ENCODE measurements at regions not wholly inside any gene's neighbourhood (a gene's known extent, or its start where the extent isn't known, plus 50 kb on each side); places are given as distances from the start of the nearest gene placed in this dataset.

DNA sequence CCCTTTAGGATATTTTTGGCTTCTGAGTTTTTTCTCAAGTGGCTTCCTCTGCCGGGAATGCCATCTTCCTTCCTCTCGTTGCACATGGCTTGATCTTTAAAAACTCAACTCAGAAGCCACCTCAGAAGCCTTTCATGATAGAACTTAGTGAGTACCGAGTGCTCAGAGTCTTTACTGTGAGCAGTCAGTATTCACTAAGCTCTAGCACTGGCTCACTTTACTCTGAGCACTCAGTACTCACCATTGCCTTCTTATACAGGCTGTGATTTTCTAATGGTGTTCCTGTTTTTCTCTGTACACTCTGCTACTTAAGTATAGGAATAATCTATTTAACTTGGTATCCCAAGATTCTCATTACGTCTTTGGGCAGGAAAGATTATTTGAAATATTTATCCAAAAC, 116.2 kb downstream of the PFDN4 start:
- Histone ChIP-seq H3K79me2 (ENCODE audit: insufficient read depth, low read length) (no peaks in the 10 kb centered on the region), H2AFZ (ENCODE audit: low read length) (no peak overlapping the region), H3K27ac (ENCODE audit: extremely low read length, insufficient read depth, low read length) (no peak overlapping the region), H3K4me2 (ENCODE audit: low read depth, low read length) (no peak overlapping the region), H3K27me3 (ENCODE audit: control insufficient read depth in 1 of 2, insufficient read depth in 2 of 2, low read length in 2 of 2) (no peaks in the 10 kb centered on the region), H3K36me3 (replicated peaks in 1 of 2; ENCODE audit: control insufficient read depth in 1 of 2, insufficient read depth in 2 of 2, low read length in 2 of 2) (no peaks in the 10 kb centered on the region), H4K20me1 (ENCODE audit: insufficient read depth, low read length) (no peaks in the 10 kb centered on the region), H3K4me1 (ENCODE audit: insufficient read depth, low read length) (no peaks in the 10 kb centered on the region), H3K4me3 (replicated peaks in 1 of 3; ENCODE audit: insufficient read depth in 1 of 3, low read depth in 2 of 3, low read length in 3 of 3) (no peak overlapping the region), H3K9ac (ENCODE audit: insufficient read depth, low read depth, low read length) (no peak overlapping the region), H3K9me3 (ENCODE audit: low read length) (no peaks in the 10 kb centered on the region)
- CTCF ChIA-PET (ENCODE audit: low intra/inter-chr PET ratio, low total read pairs): no interaction called here
- 0% methylated on average over 4 of the region's 4 CpGs for WGBS (ENCODE audit: low lambda C conversion rate)
- BruUV-seq (replicated peaks): no TSS peak
- intact Hi-C loops (cut with micrococcal nuclease; ENCODE audit: unreplicated experiment) (no loop called here), in situ Hi-C loops (cut with HindIII; ENCODE audit: extremely low pct_ligation_motif_present, low pct_unique_long_range_greater_than_20kb) (no loop called here)
- FAIRE-seq (no peak), ATAC-seq (no peak), DNase-seq (ENCODE audit: low spot score) (no peak)
- POLR2A ChIA-PET: no interaction called here
- TF ChIP-seq ZNF629 (CRISPR knock-in tag; conservative IDR thresholded peaks at IDR 0.05) (no peak), SMC3 (IDR thresholded peaks at IDR 0.05; ENCODE audit: low read length) (no peak), MATR3 (CRISPR knock-in tag; IDR thresholded peaks at IDR 0.05) (no peak), DPF2 (CRISPR knock-in tag; IDR thresholded peaks at IDR 0.05; ENCODE audit: borderline replicate concordance, low read depth) (no peak), ZNF468 (CRISPR knock-in tag; IDR thresholded peaks at IDR 0.05) (no peak), IRX3 (CRISPR knock-in tag; IDR thresholded peaks at IDR 0.05; ENCODE audit: borderline replicate concordance, low read depth) (no peak), NFKB2 (CRISPR knock-in tag; IDR thresholded peaks at IDR 0.05; ENCODE audit: borderline replicate concordance) (no peak), POLR2G (IDR thresholded peaks at IDR 0.05; ENCODE audit: low read depth, low read length) (no peak), ZNF709 (CRISPR knock-in tag; IDR thresholded peaks at IDR 0.05) (no peak), ZNF678 (CRISPR knock-in tag; IDR thresholded peaks at IDR 0.05) (no peak), ZSCAN30 (CRISPR knock-in tag; IDR thresholded peaks at IDR 0.05) (no peak)
- TF ChIP-seq, protein P1, sequence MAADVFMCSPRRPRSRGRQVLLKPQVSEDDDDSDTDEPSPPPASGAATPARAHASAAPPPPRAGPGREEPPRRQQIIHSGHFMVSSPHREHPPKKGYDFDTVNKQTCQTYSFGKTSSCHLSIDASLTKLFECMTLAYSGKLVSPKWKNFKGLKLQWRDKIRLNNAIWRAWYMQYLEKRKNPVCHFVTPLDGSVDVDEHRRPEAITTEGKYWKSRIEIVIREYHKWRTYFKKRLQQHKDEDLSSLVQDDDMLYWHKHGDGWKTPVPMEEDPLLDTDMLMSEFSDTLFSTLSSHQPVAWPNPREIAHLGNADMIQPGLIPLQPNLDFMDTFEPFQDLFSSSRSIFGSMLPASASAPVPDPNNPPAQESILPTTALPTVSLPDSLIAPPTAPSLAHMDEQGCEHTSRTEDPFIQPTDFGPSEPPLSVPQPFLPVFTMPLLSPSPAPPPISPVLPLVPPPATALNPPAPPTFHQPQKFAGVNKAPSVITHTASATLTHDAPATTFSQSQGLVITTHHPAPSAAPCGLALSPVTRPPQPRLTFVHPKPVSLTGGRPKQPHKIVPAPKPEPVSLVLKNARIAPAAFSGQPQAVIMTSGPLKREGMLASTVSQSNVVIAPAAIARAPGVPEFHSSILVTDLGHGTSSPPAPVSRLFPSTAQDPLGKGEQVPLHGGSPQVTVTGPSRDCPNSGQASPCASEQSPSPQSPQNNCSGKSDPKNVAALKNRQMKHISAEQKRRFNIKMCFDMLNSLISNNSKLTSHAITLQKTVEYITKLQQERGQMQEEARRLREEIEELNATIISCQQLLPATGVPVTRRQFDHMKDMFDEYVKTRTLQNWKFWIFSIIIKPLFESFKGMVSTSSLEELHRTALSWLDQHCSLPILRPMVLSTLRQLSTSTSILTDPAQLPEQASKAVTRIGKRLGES (CRISPR knock-in tag; IDR thresholded peaks at IDR 0.05; ENCODE audit: borderline replicate concordance): no peak
- TF ChIP-seq, protein P2, sequence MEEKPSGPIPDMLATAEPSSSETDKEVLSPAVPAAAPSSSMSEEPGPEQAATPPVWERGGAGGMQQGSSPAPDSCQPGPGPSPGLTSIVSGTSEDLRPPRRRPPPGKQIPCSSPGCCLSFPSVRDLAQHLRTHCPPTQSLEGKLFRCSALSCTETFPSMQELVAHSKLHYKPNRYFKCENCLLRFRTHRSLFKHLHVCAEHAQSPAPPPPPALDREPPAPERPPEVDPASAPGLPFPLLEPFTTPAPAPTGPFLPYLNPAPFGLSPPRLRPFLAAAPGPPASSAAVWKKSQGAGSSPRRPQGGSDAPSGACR (CRISPR knock-in tag; IDR thresholded peaks at IDR 0.05): no peak
